Vagina (tissue), 2 donors: ENCODE measurements at regions not wholly inside any gene's neighbourhood (a gene's known extent, or its start where the extent isn't known, plus 50 kb on each side); places are given as distances from the start of the nearest gene placed in this dataset.

Experiments used
- DNase-seq, 2 donors: peaks; one replicate each; pipeline ENCODE4 v3.0.0-alpha.2; 2017; ENCODE audit errors: extremely low spot score in 2 of 2
- H3K27ac ChIP-seq: fragments of 200-600 bp; sonication (generic); one replicate; pipeline ENCODE4 v1.5.1; 2019
- H3K27me3 ChIP-seq: fragments of 200-600 bp; sonication (generic); one replicate; pipeline ENCODE4 v1.5.1; 2019
- H3K36me3 ChIP-seq, 2 donors: fragments of 200-600 bp; sonication (generic); one replicate each; pipeline ENCODE4 v1.5.1; 2017 to 2019
- H3K4me1 ChIP-seq: fragments of 200-600 bp; sonication (generic); one replicate; pipeline ENCODE4 v1.5.1; 2019
- H3K4me3 ChIP-seq, 2 donors: fragments of 200-600 bp; sonication (generic); 1 replicate in 1 of 2; 2 replicates in 1 of 2; pipeline ENCODE4 v1.5.1; 2016 to 2019
- H3K9me3 ChIP-seq: fragments of 200-600 bp; sonication (generic); one replicate; pipeline ENCODE4 v1.5.1; 2019
- CTCF ChIP-seq, 3 experiments: fragments of 450-650 bp in 2 of 3; fragments of 200-600 bp in 1 of 3; sonication (generic) in 1 of 3; IDR thresholded peaks; one replicate each; pipeline ENCODE4 v1.5.1; 2017 to 2019; ENCODE audit warnings: antibody characterized with exemption in 3 of 3, mild to moderate bottlenecking in 2 of 3, moderate library complexity in 2 of 3
- POLR2A ChIP-seq, 2 donors: fragments of 450-650 bp; IDR thresholded peaks; one replicate each; pipeline ENCODE4 v1.6.1; 2017; ENCODE audit warnings: antibody characterized with exemption in 2 of 2, mild to moderate bottlenecking in 2 of 2, moderate library complexity in 2 of 2
- POLR2AphosphoS5 ChIP-seq, 2 donors: sonication (generic); formaldehyde crosslinking; IDR thresholded peaks; one replicate each; pipeline ENCODE4 v1.9.0; 2017; ENCODE audit warnings: antibody characterized with exemption in 2 of 2, mild to moderate bottlenecking in 2 of 2, low read depth in 1 of 2; ENCODE audit not compliant: insufficient read depth in 1 of 2
- intact Hi-C: fragments of 100-400 bp; cut with DNase I; formaldehyde crosslinking; loops from one replicate; pipeline ENCODE4 v1.15.1; 2023

- intact Hi-C loops = no loop called here
- Histone ChIP-seq H3K36me3 (no peaks in the 10 kb centered on the region), H3K4me1 (peaks cover 7% of the 10 kb centered on the region)
Measured at GRCh38 chr21:43283136-43283924, 114.5 kb downstream of the CRYAA start.

GRCh38 chr21:43282358-43283120 is 113.7 kb downstream of the CRYAA start:
- DNase-seq = no peak
- intact Hi-C loops = no loop called here
- TF ChIP-seq POLR2A (IDR thresholded peaks at IDR 0.05) = no peak
- TF ChIP-seq POLR2AphosphoS5 (IDR thresholded peaks at IDR 0.05; ENCODE audit: insufficient read depth in 1 of 2, low read depth in 1 of 2) = no peak
- no peak for TF ChIP-seq CTCF (IDR thresholded peaks at IDR 0.05)
- H3K4me3 ChIP-seq = no peak overlapping the region
- H3K27ac ChIP-seq = no peak overlapping the region
- no peaks in the 10 kb centered on the region for H3K27me3 ChIP-seq
- no peaks in the 10 kb centered on the region for H3K36me3 ChIP-seq
- H3K4me1 ChIP-seq = peaks cover 13% of the 10 kb centered on the region
- no peaks in the 10 kb centered on the region for H3K9me3 ChIP-seq

More at GRCh38 chr21:43283136-43283924, 114.5 kb downstream of the CRYAA start:
- H3K27ac ChIP-seq = no peak overlapping the region
- no peak for TF ChIP-seq CTCF (IDR thresholded peaks at IDR 0.05)
- no peak for TF ChIP-seq POLR2AphosphoS5 (IDR thresholded peaks at IDR 0.05; ENCODE audit: insufficient read depth in 1 of 2, low read depth in 1 of 2)
- no peak for TF ChIP-seq POLR2A (IDR thresholded peaks at IDR 0.05)
- H3K4me3 ChIP-seq = no peak overlapping the region
- no peaks in the 10 kb centered on the region for H3K9me3 ChIP-seq
- H3K27me3 ChIP-seq = no peaks in the 10 kb centered on the region
- DNase-seq = no peak

GRCh38 chr21:43281661-43282357 is 113.0 kb downstream of the CRYAA start:
- DNase-seq = no peak
- H3K4me3 ChIP-seq = no peak overlapping the region
- H3K27ac ChIP-seq = no peak overlapping the region
- intact Hi-C loops = no loop called here
- peaks cover 13% of the 10 kb centered on the region for H3K4me1 ChIP-seq
- H3K36me3 ChIP-seq = no peaks in the 10 kb centered on the region
- no peaks in the 10 kb centered on the region for H3K9me3 ChIP-seq
- no peak for TF ChIP-seq POLR2AphosphoS5 (IDR thresholded peaks at IDR 0.05; ENCODE audit: insufficient read depth in 1 of 2, low read depth in 1 of 2)
- TF ChIP-seq CTCF (IDR thresholded peaks at IDR 0.05) = no peak
- no peak for TF ChIP-seq POLR2A (IDR thresholded peaks at IDR 0.05)
- H3K27me3 ChIP-seq = no peaks in the 10 kb centered on the region

- TF ChIP-seq POLR2A (IDR thresholded peaks at IDR 0.05) (no peak), CTCF (IDR thresholded peaks at IDR 0.05) (no peak), POLR2AphosphoS5 (IDR thresholded peaks at IDR 0.05; ENCODE audit: insufficient read depth in 1 of 2, low read depth in 1 of 2) (no peak)
- Histone ChIP-seq H3K27ac (no peak overlapping the region), H3K27me3 (no peaks in the 10 kb centered on the region), H3K9me3 (no peaks in the 10 kb centered on the region), H3K36me3 (no peaks in the 10 kb centered on the region), H3K4me1 (peaks cover 13% of the 10 kb centered on the region), H3K4me3 (no peak overlapping the region)
- DNase-seq = no peak
- intact Hi-C loops = no loop called here
Measured at GRCh38 chr21:43280949-43281633, 112.3 kb downstream of the CRYAA start.
